ENCODE measurements at regions not wholly inside any gene's neighbourhood (a gene's known extent, or its start where the extent isn't known, plus 50 kb on each side); places are given as distances from the start of the nearest gene placed in this dataset.

DNA sequence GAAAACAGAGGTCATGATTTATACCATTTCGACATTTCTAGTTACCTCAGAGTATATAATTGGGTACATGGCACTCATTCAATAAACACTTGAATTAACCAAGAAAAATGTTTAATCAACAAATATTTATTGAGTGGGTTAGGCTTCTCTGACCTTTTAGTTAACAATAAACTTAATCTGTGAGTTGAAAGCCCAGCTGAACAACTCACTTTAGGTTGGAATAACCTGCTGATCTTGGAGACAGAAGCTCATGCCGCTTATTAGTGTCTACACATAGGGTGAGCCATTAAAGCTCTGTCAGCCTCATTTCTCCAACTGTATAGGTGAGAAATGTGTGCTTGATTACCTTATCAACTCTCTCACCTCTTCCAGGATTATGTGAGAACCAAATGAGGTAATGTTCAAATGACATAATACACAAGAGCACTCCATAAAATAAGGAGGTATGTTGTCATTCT, 98.2 kb upstream of the DTNBP1 start:
- intact Hi-C loops (cut with DNase I) = no loop called here
- H3K27me3 ChIP-seq = no peaks in the 10 kb centered on the region
- DNase-seq = no peak
- TF ChIP-seq POLR2A (IDR thresholded peaks at IDR 0.05) (no peak), EP300 (IDR thresholded peaks at IDR 0.05) (no peak)
- TF ChIP-seq, protein P1, sequence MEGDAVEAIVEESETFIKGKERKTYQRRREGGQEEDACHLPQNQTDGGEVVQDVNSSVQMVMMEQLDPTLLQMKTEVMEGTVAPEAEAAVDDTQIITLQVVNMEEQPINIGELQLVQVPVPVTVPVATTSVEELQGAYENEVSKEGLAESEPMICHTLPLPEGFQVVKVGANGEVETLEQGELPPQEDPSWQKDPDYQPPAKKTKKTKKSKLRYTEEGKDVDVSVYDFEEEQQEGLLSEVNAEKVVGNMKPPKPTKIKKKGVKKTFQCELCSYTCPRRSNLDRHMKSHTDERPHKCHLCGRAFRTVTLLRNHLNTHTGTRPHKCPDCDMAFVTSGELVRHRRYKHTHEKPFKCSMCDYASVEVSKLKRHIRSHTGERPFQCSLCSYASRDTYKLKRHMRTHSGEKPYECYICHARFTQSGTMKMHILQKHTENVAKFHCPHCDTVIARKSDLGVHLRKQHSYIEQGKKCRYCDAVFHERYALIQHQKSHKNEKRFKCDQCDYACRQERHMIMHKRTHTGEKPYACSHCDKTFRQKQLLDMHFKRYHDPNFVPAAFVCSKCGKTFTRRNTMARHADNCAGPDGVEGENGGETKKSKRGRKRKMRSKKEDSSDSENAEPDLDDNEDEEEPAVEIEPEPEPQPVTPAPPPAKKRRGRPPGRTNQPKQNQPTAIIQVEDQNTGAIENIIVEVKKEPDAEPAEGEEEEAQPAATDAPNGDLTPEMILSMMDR (IDR thresholded peaks at IDR 0.05) = no peak
- H3K4me3 ChIP-seq = no peak overlapping the region
- H3K36me3 ChIP-seq = no peaks in the 10 kb centered on the region
- H3K9me3 ChIP-seq = no peaks in the 10 kb centered on the region
- H3K27ac ChIP-seq = no peak overlapping the region
- no peaks in the 10 kb centered on the region for H3K4me1 ChIP-seq (ENCODE audit: insufficient read depth)
- 77 to 88% (median 85%) methylated on average over 2 of the region's 2 CpGs for WGBS, 3 donors

DNA sequence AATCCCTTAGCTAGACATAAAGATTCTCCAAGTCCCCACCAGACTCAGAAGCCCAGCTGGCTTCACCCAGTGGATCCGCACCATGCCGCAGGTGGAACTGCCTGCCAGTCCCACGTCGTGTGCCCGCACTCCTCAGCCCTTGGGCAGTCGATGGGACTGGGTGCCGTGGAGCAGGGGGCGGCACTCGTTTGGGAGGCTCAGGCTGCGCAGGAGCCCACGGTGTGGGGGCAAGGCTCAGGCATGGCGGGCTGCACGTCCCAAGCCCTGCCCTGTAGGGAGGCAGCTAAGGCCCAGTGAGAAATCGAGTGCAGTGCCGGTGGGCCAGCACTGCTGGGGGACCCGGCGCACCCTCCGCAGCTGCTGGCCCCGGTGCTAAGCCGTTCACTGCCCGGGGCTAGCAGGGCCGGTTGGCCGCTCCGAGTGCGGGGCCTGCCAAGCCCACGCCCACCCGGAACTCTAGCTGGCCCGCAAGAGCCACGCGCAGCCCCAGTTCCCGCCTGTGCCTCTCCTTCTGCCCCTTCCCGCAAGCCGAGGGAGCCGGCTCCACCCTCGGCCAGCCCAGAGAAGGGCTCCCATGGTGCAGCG, 95.9 kb upstream of the DTNBP1 start:
- no peak for TF ChIP-seq EP300 (IDR thresholded peaks at IDR 0.05)
- H3K27ac ChIP-seq = no peak overlapping the region
- H3K27me3 ChIP-seq = no peaks in the 10 kb centered on the region
- H3K4me1 ChIP-seq (ENCODE audit: insufficient read depth) = no peaks in the 10 kb centered on the region
- WGBS, 3 donors = 94 to 98% (median 95%) methylated on average over 35 to 36 of the region's 36 CpGs
- H3K9me3 ChIP-seq = no peaks in the 10 kb centered on the region
- no peak overlapping the region for H3K4me3 ChIP-seq
- H3K36me3 ChIP-seq = no peaks in the 10 kb centered on the region
- no peak for DNase-seq
- intact Hi-C loops (cut with DNase I) = no loop called here

DNA sequence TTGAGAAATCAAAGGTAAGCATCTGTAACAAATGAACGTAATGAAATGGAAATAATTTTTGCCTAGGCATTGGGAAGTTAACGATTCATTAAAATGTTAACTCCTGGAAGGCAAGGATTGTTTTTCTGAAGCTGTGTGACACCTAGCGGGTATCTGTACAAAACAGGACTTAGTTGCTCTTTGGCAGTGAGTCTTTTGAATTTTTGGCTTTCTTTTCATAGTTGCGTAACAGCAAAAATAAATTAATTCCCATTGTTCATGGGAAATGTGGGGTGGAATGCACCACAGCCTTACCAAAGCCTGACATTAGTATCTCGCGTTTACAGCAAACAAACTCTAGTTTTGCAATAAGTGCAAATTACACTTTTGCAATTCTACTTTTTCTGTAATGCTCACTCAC, 92.7 kb upstream of the DTNBP1 start:
- H3K4me1 ChIP-seq (ENCODE audit: insufficient read depth) = no peaks in the 10 kb centered on the region
- no peak for DNase-seq

DNA sequence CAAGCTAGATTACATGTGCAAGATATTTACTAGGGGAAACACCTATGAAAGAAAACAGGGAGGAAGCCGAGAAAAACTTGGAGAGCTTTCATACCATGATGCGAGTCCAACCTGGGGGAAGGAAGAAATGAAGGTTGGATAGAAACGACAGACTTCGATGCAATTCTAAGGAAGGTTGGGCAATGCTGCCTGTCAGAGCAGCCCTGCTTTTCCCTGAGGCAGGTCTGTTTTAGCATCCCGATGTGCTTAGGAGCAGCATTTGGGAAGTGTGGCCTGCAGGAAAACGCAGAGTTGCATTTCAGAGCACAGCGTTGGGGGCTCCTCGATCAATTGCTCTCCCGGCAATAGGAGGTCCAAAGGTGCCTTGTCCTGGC, 91.9 kb upstream of the DTNBP1 start:
- Histone ChIP-seq H3K36me3 (no peaks in the 10 kb centered on the region), H3K4me3 (no peak overlapping the region), H3K27me3 (no peaks in the 10 kb centered on the region), H3K27ac (no peak overlapping the region), H3K4me1 (ENCODE audit: insufficient read depth) (no peaks in the 10 kb centered on the region), H3K9me3 (no peaks in the 10 kb centered on the region)
- no peak for DNase-seq
- intact Hi-C loops (cut with DNase I) = no loop called here
- TF ChIP-seq, protein P1 (IDR thresholded peaks at IDR 0.05) = no peak
- TF ChIP-seq EP300 (IDR thresholded peaks at IDR 0.05) (no peak), POLR2A (IDR thresholded peaks at IDR 0.05) (no peak)
- 90 to 91% (median 90%) methylated on average over 9 of the region's 9 CpGs for WGBS, 3 donors

More for the DNA sequence above, 92.7 kb upstream of the DTNBP1 start:
- intact Hi-C loops (cut with DNase I) = no loop called here
- TF ChIP-seq, protein P1 (IDR thresholded peaks at IDR 0.05) = no peak
- TF ChIP-seq POLR2A (IDR thresholded peaks at IDR 0.05) (no peak), EP300 (IDR thresholded peaks at IDR 0.05) (no peak)
- WGBS, 3 donors = 18 to 32% (median 32%) methylated on average over 6 of the region's 6 CpGs
- H3K9me3 ChIP-seq = no peaks in the 10 kb centered on the region
- H3K36me3 ChIP-seq = no peaks in the 10 kb centered on the region
- H3K27me3 ChIP-seq = no peaks in the 10 kb centered on the region
- no peak overlapping the region for H3K27ac ChIP-seq
- no peak overlapping the region for H3K4me3 ChIP-seq

DNA sequence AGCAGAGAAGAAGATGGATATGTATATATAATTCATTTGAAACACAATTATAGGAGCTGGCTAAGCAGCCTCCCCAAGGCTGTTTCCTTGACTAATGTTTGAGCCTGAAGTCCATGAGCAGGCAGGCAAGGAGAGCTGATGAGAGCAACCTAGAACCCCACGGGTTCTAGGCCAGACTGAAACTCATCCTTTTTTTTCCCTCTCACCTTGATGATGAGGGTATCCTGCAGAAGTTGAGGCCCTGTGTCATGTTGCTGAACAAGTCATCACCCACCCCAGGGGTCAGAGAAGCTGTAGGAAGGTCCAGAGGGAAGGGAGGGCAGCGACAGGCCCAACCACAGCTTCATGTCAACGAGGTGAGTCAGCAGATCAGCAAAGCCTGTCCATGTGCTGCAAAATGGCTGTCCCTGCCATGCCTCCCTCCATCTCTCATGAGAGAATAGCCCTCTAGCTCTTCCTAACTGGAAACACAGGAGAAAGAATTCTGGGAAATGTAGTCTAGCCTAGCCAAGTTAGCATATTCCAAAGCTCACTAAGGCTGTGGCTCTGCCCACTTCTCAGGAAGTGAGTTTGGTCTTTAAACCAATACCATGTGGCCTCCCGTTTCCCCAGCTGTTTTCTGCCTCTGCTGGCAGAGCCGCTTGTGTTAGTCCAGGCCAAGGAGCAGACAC, 91.3 kb upstream of the DTNBP1 start:
- no peaks in the 10 kb centered on the region for H3K9me3 ChIP-seq
- H3K27me3 ChIP-seq = no peaks in the 10 kb centered on the region
- H3K27ac ChIP-seq = no peak overlapping the region
- TF ChIP-seq, protein P1 (IDR thresholded peaks at IDR 0.05) = no peak
- TF ChIP-seq POLR2A (IDR thresholded peaks at IDR 0.05) (no peak), EP300 (IDR thresholded peaks at IDR 0.05) (no peak)
- no peak overlapping the region for H3K4me3 ChIP-seq
- H3K36me3 ChIP-seq = no peaks in the 10 kb centered on the region
- intact Hi-C loops (cut with DNase I) = no loop called here
- DNase-seq = no peak
- no peaks in the 10 kb centered on the region for H3K4me1 ChIP-seq (ENCODE audit: insufficient read depth)
- WGBS, 3 donors = 77 to 83% (median 80%) methylated on average over 5 of the region's 5 CpGs

Measured in ovary (tissue), 7 donors.